OCI-LY1 (cell line): ENCODE measurements at regions not wholly inside any gene's neighbourhood (a gene's known extent, or its start where the extent isn't known, plus 50 kb on each side); places are given as distances from the start of the nearest gene placed in this dataset.

ENCODE experiments used
- EZH2 ChIP-seq: fragments of 200-600 bp; sonication (generic), shearing (Covaris generic); IDR thresholded peaks from 2 replicates; pipeline ENCODE4 v1.8.0; 2017; ENCODE audit warnings: borderline replicate concordance, mixed run types, mild to moderate bottlenecking, antibody characterized with exemption, low read length, moderate library complexity, mixed read lengths
- TF ChIP-seq, protein P1 (sequence below): fragments of 200-600 bp; sonication (generic), shearing (Covaris generic); IDR thresholded peaks from 2 replicates; pipeline ENCODE4 v1.5.1; 2017; ENCODE audit warnings: mild to moderate bottlenecking, antibody characterized with exemption, low read length, moderate library complexity, mixed read lengths

DNA sequence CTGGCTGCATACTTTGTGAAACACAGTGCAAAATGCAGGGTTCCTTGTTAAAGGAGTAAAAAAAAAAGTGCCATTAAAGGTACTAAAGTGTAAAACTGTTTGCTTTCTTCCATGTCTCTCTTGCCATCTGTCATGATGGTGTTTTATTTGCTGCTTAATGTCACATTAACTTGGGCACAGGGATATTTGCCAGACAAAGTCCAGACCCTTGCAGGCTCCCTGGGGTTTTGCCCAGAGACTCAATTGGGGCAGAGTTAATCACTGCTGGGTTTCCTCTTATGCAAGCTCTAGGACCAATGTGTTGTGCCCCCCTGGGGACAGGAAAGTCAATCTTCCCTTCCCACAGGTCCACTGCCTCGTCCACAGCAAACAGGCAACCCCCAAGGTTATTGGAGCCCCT, 274.3 kb upstream of the SGCD start:
- TF ChIP-seq, protein P1, sequence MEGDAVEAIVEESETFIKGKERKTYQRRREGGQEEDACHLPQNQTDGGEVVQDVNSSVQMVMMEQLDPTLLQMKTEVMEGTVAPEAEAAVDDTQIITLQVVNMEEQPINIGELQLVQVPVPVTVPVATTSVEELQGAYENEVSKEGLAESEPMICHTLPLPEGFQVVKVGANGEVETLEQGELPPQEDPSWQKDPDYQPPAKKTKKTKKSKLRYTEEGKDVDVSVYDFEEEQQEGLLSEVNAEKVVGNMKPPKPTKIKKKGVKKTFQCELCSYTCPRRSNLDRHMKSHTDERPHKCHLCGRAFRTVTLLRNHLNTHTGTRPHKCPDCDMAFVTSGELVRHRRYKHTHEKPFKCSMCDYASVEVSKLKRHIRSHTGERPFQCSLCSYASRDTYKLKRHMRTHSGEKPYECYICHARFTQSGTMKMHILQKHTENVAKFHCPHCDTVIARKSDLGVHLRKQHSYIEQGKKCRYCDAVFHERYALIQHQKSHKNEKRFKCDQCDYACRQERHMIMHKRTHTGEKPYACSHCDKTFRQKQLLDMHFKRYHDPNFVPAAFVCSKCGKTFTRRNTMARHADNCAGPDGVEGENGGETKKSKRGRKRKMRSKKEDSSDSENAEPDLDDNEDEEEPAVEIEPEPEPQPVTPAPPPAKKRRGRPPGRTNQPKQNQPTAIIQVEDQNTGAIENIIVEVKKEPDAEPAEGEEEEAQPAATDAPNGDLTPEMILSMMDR, result no peak
- TF ChIP-seq EZH2, result no peak
